Activated CD8-positive, alpha-beta memory T cell treated with anti-CD3 and anti-CD28 coated beads, Interleukin-2, amount 10 ng/mL, durations not matched to agents 7 days and 5 days (primary cell): ENCODE measurements at regions not wholly inside any gene's neighbourhood (a gene's known extent, or its start where the extent isn't known, plus 50 kb on each side); places are given as distances from the start of the nearest gene placed in this dataset.
"Not testable (repeated sequence)": the region's sequence is repeated elsewhere in the genome, so short reads cannot be mapped to it uniquely, and the experiment has no call there.

Source experiments
- ATAC-seq: fragments of 150-1000 bp; cut with Tn5 transposase; one replicate; pipeline ENCODE4 v1.10.0; 2021; ENCODE audit warnings: moderate library complexity
- CTCF ChIA-PET: fragments of 350-600 bp; sonication (Branson Sonifier 250); formaldehyde crosslinking; loops from one replicate; lab custom pipeline; 2021; ENCODE audit warnings: antibody characterized with exemption; lab: Charles Lee
- DNase-seq: peaks from one replicate; pipeline ENCODE4 v3.0.0-alpha.2; 2020
- H3K27ac Mint-ChIP-seq: one replicate; pipeline ENCODE4 v1.8.0; 2021; ENCODE audit warnings: mild to moderate bottlenecking, mixed read lengths
- H3K27me3 Mint-ChIP-seq: one replicate; pipeline ENCODE4 v1.8.0; 2021; ENCODE audit warnings: mixed read lengths
- H3K36me3 Mint-ChIP-seq: one replicate; pipeline ENCODE4 v1.8.0; 2021; ENCODE audit warnings: mild to moderate bottlenecking, mixed read lengths
- H3K4me1 Mint-ChIP-seq: one replicate; pipeline ENCODE4 v1.8.0; 2021; ENCODE audit warnings: mixed read lengths
- H3K4me3 Mint-ChIP-seq: one replicate; pipeline ENCODE4 v1.8.0; 2021; ENCODE audit warnings: mild to moderate bottlenecking, moderate library complexity, mixed read lengths
- H3K9me3 Mint-ChIP-seq: one replicate; pipeline ENCODE4 v1.8.0; 2022; ENCODE audit warnings: low read depth, mixed read lengths

DNA sequence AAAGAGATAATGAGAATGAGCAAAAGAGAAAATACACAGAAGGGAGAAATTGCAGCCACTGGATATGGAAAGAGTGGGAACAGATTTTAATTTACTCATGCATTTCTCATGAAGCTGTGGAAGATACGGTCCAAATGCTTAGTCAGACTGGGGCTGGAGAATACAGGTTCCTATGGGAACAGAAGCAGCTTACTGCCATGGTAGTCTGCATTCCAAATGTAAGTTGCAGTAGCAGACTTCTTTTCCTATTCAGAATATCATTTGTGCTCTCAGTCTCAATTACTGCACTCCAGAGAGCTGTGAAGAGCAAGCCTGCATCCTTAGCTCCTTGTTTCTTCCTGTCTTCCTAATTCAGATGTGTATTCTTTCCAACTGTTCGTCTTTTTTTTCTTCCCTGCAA is 190.8 kb upstream of the TMEM196 start:
- ATAC-seq (no peak), DNase-seq (no peak)
- no peak overlapping the region for H3K27ac Mint-ChIP-seq
- no peak overlapping the region for H3K4me3 Mint-ChIP-seq
- no peaks in the 10 kb centered on the region for H3K36me3 Mint-ChIP-seq
- CTCF ChIA-PET: no interaction called here
- no peaks in the 10 kb centered on the region for H3K27me3 Mint-ChIP-seq
- no peaks in the 10 kb centered on the region for H3K4me1 Mint-ChIP-seq
- H3K9me3 Mint-ChIP-seq: no peaks in the 10 kb centered on the region

DNA sequence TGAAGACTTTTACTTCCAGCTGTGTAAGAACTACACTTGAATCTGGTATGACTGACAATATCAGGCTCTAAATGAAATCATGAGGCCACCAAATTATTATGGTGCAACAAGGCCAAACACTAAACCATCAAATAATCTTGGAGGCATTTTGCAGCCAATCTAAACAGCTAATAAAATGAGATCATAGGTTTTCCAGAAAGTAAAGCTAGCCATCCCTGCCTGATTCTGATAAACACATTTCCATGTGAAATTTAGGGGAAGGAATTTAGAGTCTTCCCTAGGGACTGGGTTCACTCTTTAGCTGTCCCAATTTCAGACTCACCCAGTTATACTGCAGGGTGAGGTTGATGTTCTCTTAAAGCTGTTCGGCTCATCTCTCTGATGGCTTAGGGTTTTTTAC is 190.3 kb upstream of the TMEM196 start:
- no peak for DNase-seq
- no peaks in the 10 kb centered on the region for H3K27me3 Mint-ChIP-seq
- H3K9me3 Mint-ChIP-seq: no peaks in the 10 kb centered on the region
- no peaks in the 10 kb centered on the region for H3K4me1 Mint-ChIP-seq
- no peaks in the 10 kb centered on the region for H3K36me3 Mint-ChIP-seq
- no peak overlapping the region for H3K27ac Mint-ChIP-seq
- H3K4me3 Mint-ChIP-seq: no peak overlapping the region
- no peak for ATAC-seq
- CTCF ChIA-PET: no interaction called here

DNA sequence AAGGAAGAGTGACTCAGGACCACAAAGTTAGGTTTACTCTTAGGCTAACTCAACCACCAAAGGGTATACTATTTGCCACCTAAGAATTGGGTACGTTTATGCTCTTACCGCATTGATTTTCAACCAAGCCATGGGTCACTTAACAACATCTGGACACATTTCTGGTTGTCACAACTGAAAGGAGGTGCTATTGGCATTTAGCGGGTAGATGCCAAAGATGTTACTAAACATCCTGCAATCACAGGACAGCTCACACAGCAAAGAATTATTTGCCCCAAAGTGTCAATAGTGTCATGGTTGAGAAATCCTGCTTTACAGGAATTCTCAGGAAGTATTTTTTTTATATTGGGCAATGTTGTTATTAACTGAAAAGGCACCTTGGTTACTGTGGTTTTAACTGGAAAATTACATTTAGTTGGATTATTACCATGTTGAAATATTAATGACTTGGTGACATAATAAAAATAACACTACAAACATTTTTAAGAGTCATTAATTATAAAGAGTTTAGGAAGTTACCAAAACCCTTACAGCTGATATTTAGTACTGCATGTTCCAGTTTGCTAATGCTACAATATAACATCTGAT is 185.0 kb upstream of the TMEM196 start:
- DNase-seq (no peak), ATAC-seq (no peak)
- Mint-ChIP-seq H3K4me3 (no peak overlapping the region), H3K27ac (no peak overlapping the region), H3K4me1 (no peaks in the 10 kb centered on the region), H3K27me3 (no peaks in the 10 kb centered on the region), H3K36me3 (no peaks in the 10 kb centered on the region), H3K9me3 (no peaks in the 10 kb centered on the region)
- CTCF ChIA-PET: no interaction called here

DNA sequence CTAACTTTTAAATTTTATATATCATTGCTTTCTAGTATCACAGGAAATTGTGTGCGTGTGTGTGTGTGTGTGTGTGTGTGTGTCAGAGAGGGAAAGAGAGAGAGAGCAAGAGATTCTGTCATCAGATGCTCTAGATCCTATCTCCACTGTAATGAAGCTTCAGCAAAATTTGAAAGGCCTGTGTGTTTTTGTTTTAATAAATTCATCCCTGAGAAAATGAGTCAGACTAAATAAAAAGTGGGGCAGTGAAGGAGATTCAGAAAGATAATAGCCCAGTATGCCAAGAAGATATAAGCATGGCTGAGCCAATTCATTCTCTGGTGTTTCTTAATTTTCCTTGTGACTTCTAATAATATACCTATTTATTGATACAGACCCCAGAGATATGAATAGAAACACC is 184.2 kb upstream of the TMEM196 start:
- CTCF ChIA-PET: no interaction called here
- no peak overlapping the region for H3K4me3 Mint-ChIP-seq
- H3K9me3 Mint-ChIP-seq: no peaks in the 10 kb centered on the region
- no peaks in the 10 kb centered on the region for H3K36me3 Mint-ChIP-seq
- no peaks in the 10 kb centered on the region for H3K4me1 Mint-ChIP-seq
- no peak overlapping the region for H3K27ac Mint-ChIP-seq
- DNase-seq: no peak
- H3K27me3 Mint-ChIP-seq: no peaks in the 10 kb centered on the region
- no peak for ATAC-seq

DNA sequence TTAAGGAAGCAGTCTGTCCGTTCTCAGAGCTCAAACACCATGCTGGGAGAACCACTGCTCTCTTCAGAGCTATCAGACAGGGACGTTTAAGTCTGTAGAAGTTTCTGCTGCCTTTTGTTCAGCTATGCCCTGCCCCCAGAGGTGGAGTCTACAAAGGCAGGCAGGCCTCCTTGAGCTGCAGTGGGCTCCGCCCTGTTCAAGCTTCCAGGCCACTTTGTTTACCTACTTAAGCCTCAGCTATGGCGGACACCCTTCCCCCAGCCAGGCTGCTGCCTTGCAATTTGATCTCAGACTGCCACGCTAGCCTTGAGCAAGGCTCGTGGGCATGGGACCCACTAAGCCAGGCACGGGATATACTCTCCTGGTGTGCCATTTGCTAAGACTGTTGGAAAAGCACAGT is 180.7 kb upstream of the TMEM196 start:
- H3K27ac Mint-ChIP-seq, H3K4me1 Mint-ChIP-seq, H3K4me3 Mint-ChIP-seq, DNase-seq, CTCF ChIA-PET, H3K36me3 Mint-ChIP-seq, H3K27me3 Mint-ChIP-seq, ATAC-seq, H3K9me3 Mint-ChIP-seq: not testable (repeated sequence)

DNA sequence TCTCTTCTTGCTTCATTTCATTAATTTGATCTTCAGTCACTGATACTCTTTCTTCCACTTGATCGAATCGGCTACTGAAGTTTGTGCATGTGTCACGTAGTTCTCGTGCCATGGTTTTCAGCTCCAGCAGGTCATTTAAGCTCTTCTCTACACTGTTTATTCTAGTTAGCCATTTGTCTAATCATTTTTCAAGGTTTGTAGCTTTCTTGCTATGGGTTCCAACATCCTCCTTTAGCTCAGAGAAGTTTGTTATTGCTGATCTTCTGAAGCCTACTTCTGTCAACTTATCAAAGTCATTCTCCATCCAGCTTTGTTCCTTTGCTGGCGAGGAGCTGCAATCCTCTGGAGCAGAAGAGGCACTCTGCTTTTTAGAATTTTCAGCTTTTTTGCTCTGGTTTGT is 180.0 kb upstream of the TMEM196 start:
- H3K9me3 Mint-ChIP-seq, H3K27me3 Mint-ChIP-seq, H3K36me3 Mint-ChIP-seq, H3K4me3 Mint-ChIP-seq, H3K4me1 Mint-ChIP-seq, CTCF ChIA-PET, H3K27ac Mint-ChIP-seq, DNase-seq, ATAC-seq: not testable (repeated sequence)

DNA sequence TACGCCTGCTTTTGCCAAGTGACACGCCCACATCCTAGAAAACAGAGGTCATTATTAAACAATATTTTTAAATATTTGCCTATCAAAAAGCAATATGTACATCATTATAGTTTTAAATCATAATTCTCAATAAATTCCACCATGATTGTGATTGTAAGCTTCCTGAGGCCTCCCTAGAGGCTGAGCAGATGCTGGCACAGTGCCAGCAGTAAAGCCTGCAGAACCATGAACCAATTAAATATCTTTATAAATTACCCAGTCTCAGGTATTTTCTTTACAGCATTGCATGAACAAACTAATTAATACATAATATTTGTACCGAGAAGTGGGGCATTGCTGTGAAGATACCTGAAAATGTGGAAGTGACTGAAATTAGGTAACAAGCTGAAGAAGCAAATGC is 174.7 kb upstream of the TMEM196 start:
- H3K36me3 Mint-ChIP-seq: no peaks in the 10 kb centered on the region
- no peaks in the 10 kb centered on the region for H3K4me1 Mint-ChIP-seq
- CTCF ChIA-PET: no interaction called here
- DNase-seq: no peak
- no peak overlapping the region for H3K27ac Mint-ChIP-seq
- H3K4me3 Mint-ChIP-seq: no peak overlapping the region
- no peak for ATAC-seq
- no peaks in the 10 kb centered on the region for H3K27me3 Mint-ChIP-seq
- no peaks in the 10 kb centered on the region for H3K9me3 Mint-ChIP-seq

DNA sequence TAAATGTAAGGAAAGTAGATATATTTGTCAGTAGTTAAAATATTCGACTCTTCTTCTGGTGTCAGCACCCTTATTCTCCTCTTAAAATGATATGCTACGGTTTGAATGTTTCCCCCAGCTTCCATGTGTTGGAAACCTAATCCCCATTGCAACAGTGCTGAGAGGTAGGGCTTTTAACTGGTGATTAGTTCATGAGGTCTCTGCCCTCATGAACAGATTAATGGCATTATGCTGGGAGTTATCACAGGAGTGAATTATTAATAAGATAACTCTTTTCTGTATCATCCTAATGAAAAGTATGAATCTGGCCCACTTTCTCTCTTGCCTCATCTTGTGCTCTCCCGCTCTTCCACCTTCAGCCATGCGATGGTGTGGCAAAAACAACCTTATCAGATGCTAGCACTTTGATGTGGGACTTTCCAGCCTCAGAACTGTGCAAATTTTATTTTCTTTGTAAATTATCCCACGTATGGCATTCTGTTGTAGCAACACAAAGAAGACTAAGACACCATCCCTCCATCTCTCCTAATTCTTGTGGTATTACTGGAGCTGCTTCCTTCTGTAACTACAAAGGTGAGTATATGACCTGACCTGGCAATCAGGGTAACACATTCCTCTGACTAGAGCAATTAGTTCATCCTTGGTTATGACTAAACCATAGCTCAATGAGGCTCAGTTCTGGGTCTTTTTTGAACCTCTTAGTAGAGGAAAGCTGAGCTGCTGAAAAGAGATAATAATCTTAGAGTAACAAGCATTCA is 171.1 kb upstream of the TMEM196 start:
- no peaks in the 10 kb centered on the region for H3K27me3 Mint-ChIP-seq
- CTCF ChIA-PET: no interaction called here
- H3K4me3 Mint-ChIP-seq: no peak overlapping the region
- no peaks in the 10 kb centered on the region for H3K36me3 Mint-ChIP-seq
- no peaks in the 10 kb centered on the region for H3K9me3 Mint-ChIP-seq
- DNase-seq (no peak), ATAC-seq (no peak)
- no peaks in the 10 kb centered on the region for H3K4me1 Mint-ChIP-seq
- H3K27ac Mint-ChIP-seq: no peak overlapping the region

DNA sequence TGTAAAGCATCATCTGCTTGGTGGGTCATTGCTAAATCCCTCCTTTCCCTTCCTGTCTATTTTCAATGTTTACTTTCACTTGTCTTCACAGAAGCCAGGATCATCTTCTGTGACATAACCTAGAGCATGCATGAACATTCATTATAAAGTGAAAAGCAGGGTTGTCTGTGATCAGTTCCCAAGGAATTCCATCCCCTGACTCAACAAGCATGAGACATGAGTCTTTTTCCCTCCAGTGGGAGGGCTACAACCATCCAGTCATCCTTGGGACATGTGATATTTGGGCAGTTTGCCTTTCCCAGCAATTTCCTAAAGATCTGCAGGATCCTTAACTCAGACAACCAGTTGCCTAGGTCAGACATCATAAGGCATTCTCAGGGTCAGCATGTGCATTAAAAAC is 166.3 kb upstream of the TMEM196 start:
- ATAC-seq (no peak), DNase-seq (no peak)
- Mint-ChIP-seq H3K9me3 (peaks cover 3% of the 10 kb centered on the region), H3K36me3 (no peaks in the 10 kb centered on the region), H3K27me3 (no peaks in the 10 kb centered on the region), H3K4me3 (no peak overlapping the region), H3K4me1 (no peaks in the 10 kb centered on the region), H3K27ac (no peak overlapping the region)
- CTCF ChIA-PET: no interaction called here

DNA sequence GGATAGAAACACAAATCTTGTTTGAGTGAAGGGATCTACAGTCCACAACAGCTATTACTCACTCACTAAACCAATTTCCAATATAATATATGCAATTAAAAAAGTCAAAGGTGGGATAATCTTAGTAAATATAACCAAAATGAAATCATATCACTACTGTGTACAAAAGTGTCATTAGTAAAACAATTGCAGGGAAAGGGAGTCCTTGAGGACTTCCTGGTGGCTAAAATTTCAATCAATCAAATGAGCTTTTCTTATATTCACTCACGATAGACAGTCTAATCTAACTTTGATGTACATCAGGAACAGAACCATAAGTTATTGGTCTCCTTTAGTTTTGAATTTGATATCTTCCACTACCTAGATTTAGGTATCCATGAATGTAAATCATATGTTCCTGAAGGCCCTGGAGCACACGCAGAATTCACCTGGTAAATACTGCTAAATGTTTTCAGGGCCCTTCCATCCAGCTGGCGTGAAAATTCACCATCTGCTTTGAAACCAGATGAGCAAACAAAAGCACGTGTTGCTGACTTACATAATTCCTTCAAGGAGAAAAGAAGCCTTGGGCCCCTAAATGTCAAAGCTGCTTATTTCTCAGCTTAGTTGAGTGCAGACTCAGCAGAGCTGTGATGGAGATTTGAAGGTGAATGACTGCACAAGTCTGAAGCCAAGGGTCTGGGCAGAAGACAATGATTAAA is 159.3 kb upstream of the TMEM196 start:
- Mint-ChIP-seq H3K27me3 (no peaks in the 10 kb centered on the region), H3K36me3 (no peaks in the 10 kb centered on the region), H3K9me3 (peaks cover 2% of the 10 kb centered on the region), H3K4me3 (no peak overlapping the region), H3K27ac (no peak overlapping the region), H3K4me1 (no peaks in the 10 kb centered on the region)
- CTCF ChIA-PET: no interaction called here
- no peak for DNase-seq
- no peak for ATAC-seq

DNA sequence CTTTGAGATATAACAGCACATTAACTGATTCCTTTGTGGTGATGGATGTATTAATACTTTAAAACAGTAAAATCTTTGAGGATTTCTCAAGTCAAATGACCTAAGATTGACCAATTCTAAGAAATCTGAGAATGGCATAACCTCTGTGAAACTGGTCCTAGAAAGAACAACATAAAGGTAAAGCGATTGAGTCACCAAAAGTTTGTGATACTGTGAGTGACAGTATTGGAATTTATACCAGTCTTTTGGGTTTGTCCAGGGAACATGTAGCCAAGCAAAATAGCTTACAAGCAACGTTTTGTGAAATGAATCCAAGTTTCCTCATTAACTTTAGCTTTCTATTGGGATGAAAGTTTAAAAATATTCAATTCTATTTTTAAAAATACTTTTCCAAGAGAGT is 157.4 kb upstream of the TMEM196 start:
- Mint-ChIP-seq H3K9me3 (peaks cover 2% of the 10 kb centered on the region), H3K4me1 (no peaks in the 10 kb centered on the region), H3K4me3 (no peak overlapping the region), H3K27me3 (no peaks in the 10 kb centered on the region), H3K36me3 (no peaks in the 10 kb centered on the region), H3K27ac (no peak overlapping the region)
- ATAC-seq (no peak), DNase-seq (no peak)
- CTCF ChIA-PET: no interaction called here

DNA sequence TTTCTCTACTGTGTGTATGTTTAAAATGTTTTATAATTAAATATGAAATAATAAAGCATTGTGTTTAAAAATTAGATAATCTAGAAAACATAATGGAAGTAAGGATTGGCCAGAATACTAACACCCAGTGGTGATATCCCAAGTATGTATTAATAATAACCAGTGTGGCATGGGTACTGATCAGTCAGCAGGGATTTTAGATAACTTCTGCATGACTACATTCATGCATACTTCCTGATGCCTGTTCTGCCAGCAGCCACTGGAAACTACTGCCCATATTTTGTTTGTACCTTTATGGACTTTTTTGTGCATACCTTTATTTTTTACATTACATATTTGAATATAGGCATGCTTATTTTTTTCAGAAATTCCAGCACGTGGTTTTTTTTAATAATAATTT is 156.6 kb upstream of the TMEM196 start:
- Mint-ChIP-seq H3K27me3 (no peaks in the 10 kb centered on the region), H3K27ac (no peak overlapping the region), H3K9me3 (peaks cover 2% of the 10 kb centered on the region), H3K36me3 (no peaks in the 10 kb centered on the region), H3K4me3 (no peak overlapping the region), H3K4me1 (no peaks in the 10 kb centered on the region)
- ATAC-seq (no peak), DNase-seq (no peak)
- CTCF ChIA-PET: no interaction called here

DNA sequence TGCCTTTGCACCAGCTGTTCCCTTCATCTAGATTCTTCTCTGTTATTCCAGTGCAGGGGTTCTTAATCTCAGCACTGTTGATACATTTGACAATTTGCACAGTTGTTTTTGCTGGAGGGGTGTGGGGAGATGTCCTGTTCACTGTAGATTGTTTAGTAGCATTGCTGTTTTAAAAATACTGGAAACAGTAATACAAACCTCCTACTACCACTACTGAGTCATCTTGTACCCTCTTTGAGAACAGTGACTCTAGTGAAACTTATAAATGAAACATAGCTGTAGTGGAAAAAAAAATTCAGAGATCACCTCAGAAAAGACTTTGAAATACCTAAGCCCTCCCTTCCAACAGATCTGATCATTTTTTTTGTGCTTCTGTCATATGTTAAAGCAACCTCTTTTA is 154.8 kb upstream of the TMEM196 start:
- H3K36me3 Mint-ChIP-seq: no peaks in the 10 kb centered on the region
- no peaks in the 10 kb centered on the region for H3K4me1 Mint-ChIP-seq
- no peaks in the 10 kb centered on the region for H3K27me3 Mint-ChIP-seq
- H3K9me3 Mint-ChIP-seq: no peaks in the 10 kb centered on the region
- no peak overlapping the region for H3K27ac Mint-ChIP-seq
- CTCF ChIA-PET: no interaction called here
- no peak for ATAC-seq
- DNase-seq: no peak
- no peak overlapping the region for H3K4me3 Mint-ChIP-seq

DNA sequence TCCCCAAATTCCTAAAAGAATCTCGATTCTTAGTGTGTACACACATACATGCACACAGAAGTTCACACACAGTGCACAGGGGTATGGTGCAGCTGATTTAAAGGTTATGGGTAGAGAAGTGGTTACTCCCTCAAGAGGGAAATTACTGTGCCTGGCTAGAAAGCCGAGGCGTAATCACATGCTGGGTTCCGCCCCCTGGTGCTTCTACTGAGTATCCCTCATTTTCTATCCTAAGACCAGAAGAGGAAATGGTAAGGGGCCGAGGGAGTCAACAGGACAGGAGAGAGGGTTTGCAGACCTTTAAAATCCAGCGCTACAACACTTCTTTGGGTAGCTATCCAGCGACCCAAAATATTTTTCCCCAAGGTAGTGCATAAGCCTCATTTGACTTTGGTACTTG is 147.3 kb upstream of the TMEM196 start:
- Mint-ChIP-seq H3K4me3 (no peak overlapping the region), H3K9me3 (no peaks in the 10 kb centered on the region), H3K4me1 (no peaks in the 10 kb centered on the region), H3K27me3 (no peaks in the 10 kb centered on the region), H3K36me3 (no peaks in the 10 kb centered on the region), H3K27ac (no peak overlapping the region)
- no peak for ATAC-seq
- CTCF ChIA-PET: no interaction called here
- no peak for DNase-seq
